ENCODE measurements at regions not wholly inside any gene's neighbourhood (a gene's known extent, or its start where the extent isn't known, plus 50 kb on each side); places are given as distances from the start of the nearest gene placed in this dataset.

GRCh38 chr6:95478941-95479340 lies 98.4 kb upstream of the MANEA start:
- no peaks in the 10 kb centered on the region for H3K36me3 ChIP-seq
- TF ChIP-seq POLR2AphosphoS5 (IDR thresholded peaks at IDR 0.05) (no peak), POLR2A (IDR thresholded peaks at IDR 0.05) (no peak)
- TF ChIP-seq, protein P1, sequence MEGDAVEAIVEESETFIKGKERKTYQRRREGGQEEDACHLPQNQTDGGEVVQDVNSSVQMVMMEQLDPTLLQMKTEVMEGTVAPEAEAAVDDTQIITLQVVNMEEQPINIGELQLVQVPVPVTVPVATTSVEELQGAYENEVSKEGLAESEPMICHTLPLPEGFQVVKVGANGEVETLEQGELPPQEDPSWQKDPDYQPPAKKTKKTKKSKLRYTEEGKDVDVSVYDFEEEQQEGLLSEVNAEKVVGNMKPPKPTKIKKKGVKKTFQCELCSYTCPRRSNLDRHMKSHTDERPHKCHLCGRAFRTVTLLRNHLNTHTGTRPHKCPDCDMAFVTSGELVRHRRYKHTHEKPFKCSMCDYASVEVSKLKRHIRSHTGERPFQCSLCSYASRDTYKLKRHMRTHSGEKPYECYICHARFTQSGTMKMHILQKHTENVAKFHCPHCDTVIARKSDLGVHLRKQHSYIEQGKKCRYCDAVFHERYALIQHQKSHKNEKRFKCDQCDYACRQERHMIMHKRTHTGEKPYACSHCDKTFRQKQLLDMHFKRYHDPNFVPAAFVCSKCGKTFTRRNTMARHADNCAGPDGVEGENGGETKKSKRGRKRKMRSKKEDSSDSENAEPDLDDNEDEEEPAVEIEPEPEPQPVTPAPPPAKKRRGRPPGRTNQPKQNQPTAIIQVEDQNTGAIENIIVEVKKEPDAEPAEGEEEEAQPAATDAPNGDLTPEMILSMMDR (IDR thresholded peaks at IDR 0.05 in 8 of 11, conservative IDR thresholded peaks at IDR 0.05 in 3 of 11), result no peak
- no peak overlapping the region for H3K4me3 ChIP-seq
- no peak overlapping the region for H3K27ac ChIP-seq
- H3K4me1 ChIP-seq, result no peaks in the 10 kb centered on the region
- intact Hi-C loops (cut with DNase I; ENCODE audit: low total_unique reads), result no loop called here
- peaks cover 0 to 7% (median 0%) of the 10 kb centered on the region in 8 donors for H3K9me3 ChIP-seq
- DNase-seq, result no peak
- H3K27me3 ChIP-seq (replicated peaks in 1 of 7), result no peaks in the 10 kb centered on the region

- intact Hi-C loops (cut with DNase I; ENCODE audit: low total_unique reads), result no loop called here
- H3K27me3 ChIP-seq (replicated peaks in 1 of 7), result no peaks in the 10 kb centered on the region
- H3K9me3 ChIP-seq, result no peaks in the 10 kb centered on the region
- TF ChIP-seq, protein P1 (IDR thresholded peaks at IDR 0.05 in 8 of 11, conservative IDR thresholded peaks at IDR 0.05 in 3 of 11), result no peak
- TF ChIP-seq POLR2A (IDR thresholded peaks at IDR 0.05) (no peak), POLR2AphosphoS5 (IDR thresholded peaks at IDR 0.05) (no peak)
- H3K27ac ChIP-seq, result no peak overlapping the region
- H3K36me3 ChIP-seq, result no peaks in the 10 kb centered on the region
- no peak overlapping the region for H3K4me3 ChIP-seq
- no peaks in the 10 kb centered on the region for H3K4me1 ChIP-seq
- no peak for DNase-seq
Observed at GRCh38 chr6:95487817-95488216, 89.5 kb upstream of the MANEA start.

DNA sequence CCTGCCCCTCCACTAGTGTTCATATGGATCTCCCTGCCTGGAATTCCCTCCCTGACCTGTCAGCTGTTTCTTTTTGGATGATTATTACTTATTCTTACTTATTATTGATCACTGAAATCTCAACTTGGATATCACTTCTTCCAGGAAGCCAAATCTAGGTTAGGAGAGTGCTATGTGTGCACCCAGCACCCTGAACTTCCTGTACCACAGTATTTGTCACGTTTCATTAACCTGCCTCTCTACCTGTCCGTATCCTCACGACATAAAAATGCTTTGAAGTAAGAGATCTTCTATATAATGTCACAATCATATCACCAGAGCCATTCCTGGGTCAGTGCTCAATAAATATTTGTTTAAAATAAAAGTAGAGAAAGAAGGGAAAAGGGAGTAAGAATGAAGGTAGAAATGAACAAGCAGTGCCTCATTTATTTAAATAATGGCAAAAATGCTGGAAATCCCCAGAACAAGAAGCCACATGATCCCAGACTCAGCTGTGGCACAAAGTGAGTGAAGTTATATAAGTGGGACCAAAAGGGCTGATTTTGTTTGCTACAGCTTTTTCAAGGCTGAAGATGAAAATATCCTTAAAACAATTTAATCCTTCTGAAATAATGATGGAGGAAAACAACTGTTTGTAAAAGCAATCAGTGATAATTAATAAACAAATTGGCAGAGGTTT lies 88.0 kb upstream of the MANEA start:
- Histone ChIP-seq H3K4me3 (no peak overlapping the region), H3K36me3 (no peaks in the 10 kb centered on the region), H3K9me3 (no peaks in the 10 kb centered on the region), H3K27ac (no peak overlapping the region), H3K4me1 (no peaks in the 10 kb centered on the region), H3K27me3 (replicated peaks in 1 of 7) (no peaks in the 10 kb centered on the region)
- intact Hi-C loops (cut with DNase I; ENCODE audit: low total_unique reads), result no loop called here
- TF ChIP-seq POLR2A (IDR thresholded peaks at IDR 0.05) (no peak), POLR2AphosphoS5 (IDR thresholded peaks at IDR 0.05) (no peak)
- TF ChIP-seq, protein P1 (IDR thresholded peaks at IDR 0.05 in 8 of 11, conservative IDR thresholded peaks at IDR 0.05 in 3 of 11), result no peak
- WGBS, 5 donors, result 34 to 55% (median 49%) methylated on average over 3 of the region's 3 CpGs
- DNase-seq, result no peak

- H3K4me1 ChIP-seq, result no peaks in the 10 kb centered on the region
- H3K36me3 ChIP-seq, result no peaks in the 10 kb centered on the region
- intact Hi-C loops (cut with DNase I; ENCODE audit: low total_unique reads), result no loop called here
- no peaks in the 10 kb centered on the region for H3K27me3 ChIP-seq (replicated peaks in 1 of 7)
- TF ChIP-seq, protein P1 (IDR thresholded peaks at IDR 0.05 in 8 of 11, conservative IDR thresholded peaks at IDR 0.05 in 3 of 11), result no peak
- TF ChIP-seq POLR2A (IDR thresholded peaks at IDR 0.05), result no peak
- no peak for TF ChIP-seq POLR2AphosphoS5 (IDR thresholded peaks at IDR 0.05)
- DNase-seq, result no peak
- WGBS, 5 donors, result 86 to 95% (median 89%) methylated on average over 5 to 28 of the region's 28 CpGs
- H3K27ac ChIP-seq, result no peak overlapping the region
- no peak overlapping the region for H3K4me3 ChIP-seq
- H3K9me3 ChIP-seq, result peaks cover 0 to 14% (median 4%) of the 10 kb centered on the region in 8 donors
Observed at GRCh38 chr6:95496769-95497426, 80.4 kb upstream of the MANEA start.
